GM12865 (cell line): ENCODE measurements at regions not wholly inside any gene's neighbourhood (a gene's known extent, or its start where the extent isn't known, plus 50 kb on each side); places are given as distances from the start of the nearest gene placed in this dataset.

ENCODE experiments used
- DNase-seq: peaks from one replicate; pipeline ENCODE4 v3.0.0; 2010; ENCODE audit warnings: low read depth
- H3K4me3 ChIP-seq: 2 replicates; pipeline ENCODE4 v1.5.1; 2011; ENCODE audit warnings: mild to moderate bottlenecking, low read depth, low read length, control low read depth
- CTCF ChIP-seq: IDR thresholded peaks from 2 replicates; pipeline ENCODE4 v1.5.1; 2011; ENCODE audit warnings: low read length, control low read depth, low read depth, inconsistent platforms; ENCODE audit not compliant: insufficient read depth; ENCODE audit errors: missing control alignments

GRCh38 chr9:28317745-28318144, 744.5 kb upstream of the C9orf72 start:
- no peak overlapping the region for H3K4me3 ChIP-seq
- no peak for DNase-seq
- TF ChIP-seq CTCF = no peak

GRCh38 chr9:28318515-28318914, 745.2 kb upstream of the C9orf72 start:
- H3K4me3 ChIP-seq = no peak overlapping the region
- DNase-seq = no peak
- no peak for TF ChIP-seq CTCF

- no peak overlapping the region for H3K4me3 ChIP-seq
- DNase-seq = no peak
- no peak for TF ChIP-seq CTCF
Observed at GRCh38 chr9:28319981-28320380, 746.7 kb upstream of the C9orf72 start.

GRCh38 chr9:28320616-28321015, 747.3 kb upstream of the C9orf72 start:
- H3K4me3 ChIP-seq = no peak overlapping the region

GRCh38 chr9:28329323-28329722, 756.0 kb upstream of the C9orf72 start:
- TF ChIP-seq CTCF = no peak
- DNase-seq = no peak
- H3K4me3 ChIP-seq = no peak overlapping the region

More at GRCh38 chr9:28320616-28321015, 747.3 kb upstream of the C9orf72 start:
- no peak for DNase-seq
- no peak for TF ChIP-seq CTCF

- DNase-seq = no peak
- H3K4me3 ChIP-seq = no peak overlapping the region
- no peak for TF ChIP-seq CTCF
Observed at GRCh38 chr9:28332648-28333047, 759.4 kb upstream of the C9orf72 start.

GRCh38 chr9:28341913-28342312, 768.6 kb upstream of the C9orf72 start:
- no peak overlapping the region for H3K4me3 ChIP-seq
- TF ChIP-seq CTCF = no peak
- no peak for DNase-seq
